Neural cell (in vitro differentiated cells): ENCODE measurements at regions not wholly inside any gene's neighbourhood (a gene's known extent, or its start where the extent isn't known, plus 50 kb on each side); places are given as distances from the start of the nearest gene placed in this dataset.

ENCODE experiments used
- H2AFZ ChIP-seq: fragments of 200-600, 300-800 bp; sonication (generic), shearing (Covaris generic); 2 replicates; pipeline ENCODE4 v1.6.0; 2014; ENCODE audit warnings: low read depth, mild to moderate bottlenecking, antibody characterized with exemption, low read length, moderate library complexity
- H3F3A ChIP-seq: fragments of 200-600 bp; shearing (Covaris generic); 2 replicates; pipeline ENCODE4 v1.6.1; 2016; ENCODE audit warnings: mild to moderate bottlenecking, moderate library complexity, mixed read lengths, antibody characterized with exemption, low read length; ENCODE audit not compliant: insufficient read depth, poor library complexity, severe bottlenecking
- H3K27ac ChIP-seq: fragments of 200-600, 300-800 bp; sonication (generic), shearing (Covaris generic); 2 replicates; pipeline ENCODE4 v1.5.1; 2014; ENCODE audit warnings: mild to moderate bottlenecking, low read length, moderate library complexity
- H3K27me3 ChIP-seq: fragments of 300-800, 200-600 bp; sonication (generic), shearing (Covaris generic); 2 replicates; pipeline ENCODE4 v1.6.0; 2014; ENCODE audit warnings: mild to moderate bottlenecking, low read depth, low read length, moderate library complexity; ENCODE audit not compliant: insufficient read depth
- H3K36me3 ChIP-seq: fragments of 300-800, 200-600 bp; sonication (generic), shearing (Covaris generic); 2 replicates; pipeline ENCODE4 v1.5.1; 2014; ENCODE audit warnings: mild to moderate bottlenecking, antibody characterized with exemption, low read length, moderate library complexity; ENCODE audit not compliant: insufficient read depth
- H3K4me2 ChIP-seq: fragments of 300-800, 200-600 bp; sonication (generic), shearing (Covaris generic); 2 replicates; pipeline ENCODE4 v1.6.0; 2014; ENCODE audit warnings: mild to moderate bottlenecking, low read length
- H3K4me3 ChIP-seq: fragments of 300-800, 200-600 bp; sonication (generic), shearing (Covaris generic); 2 replicates; pipeline ENCODE4 v1.5.1; 2014; ENCODE audit warnings: mild to moderate bottlenecking, low read length, moderate library complexity
- H3K79me2 ChIP-seq: fragments of 200-600 bp; shearing (Covaris generic); replicated peaks from 2 replicates; pipeline ENCODE4 v1.6.0; 2014; ENCODE audit warnings: mild to moderate bottlenecking, low read length, moderate library complexity; ENCODE audit not compliant: insufficient read depth
- H3K9ac ChIP-seq: fragments of 300-800, 200-600 bp; sonication (generic), shearing (Covaris generic); 2 replicates; pipeline ENCODE4 v1.6.1; 2016; ENCODE audit warnings: mild to moderate bottlenecking, low read length, mixed read lengths
- H3K9me2 ChIP-seq: fragments of 200-600 bp; shearing (Covaris generic); 2 replicates; pipeline ENCODE4 v1.6.1; 2016; ENCODE audit warnings: mild to moderate bottlenecking, low read length, mixed read lengths; ENCODE audit not compliant: insufficient read depth
- H3K9me3 ChIP-seq: fragments of 200-600, 300-800 bp; sonication (generic), shearing (Covaris generic); 2 replicates; pipeline ENCODE4 v1.6.1; 2016; ENCODE audit warnings: mild to moderate bottlenecking, mixed run types, low read length, moderate library complexity, mixed read lengths
- H4K20me1 ChIP-seq: fragments of 200-600 bp; shearing (Covaris generic); 2 replicates; pipeline ENCODE4 v1.6.1; 2016; ENCODE audit warnings: mild to moderate bottlenecking, mixed run types; ENCODE audit not compliant: insufficient read depth
- CTCF ChIP-seq: fragments of 450-650 bp; IDR thresholded peaks from 2 replicates; pipeline ENCODE4 v1.5.1; 2014; ENCODE audit warnings: antibody characterized with exemption, mild to moderate bottlenecking, moderate library complexity; ENCODE audit not compliant: poor library complexity, severe bottlenecking
- EP300 ChIP-seq: fragments of 450-650 bp; conservative IDR thresholded peaks from 2 replicates; pipeline ENCODE4 v1.6.1; 2014; ENCODE audit warnings: antibody characterized with exemption, mild to moderate bottlenecking, moderate library complexity; ENCODE audit not compliant: poor library complexity, severe bottlenecking
- EZH2 ChIP-seq: fragments of 200-600, 300-800 bp; shearing (Covaris generic), sonication (generic); IDR thresholded peaks from 2 replicates; pipeline ENCODE4 v1.6.1; 2014; ENCODE audit warnings: antibody characterized with exemption, low read length, borderline replicate concordance, mild to moderate bottlenecking; ENCODE audit not compliant: insufficient read depth, poor library complexity, severe bottlenecking
- MXI1 ChIP-seq: fragments of 450-650 bp; conservative IDR thresholded peaks from 2 replicates; pipeline ENCODE4 v1.6.1; 2014; ENCODE audit warnings: antibody characterized with exemption, mild to moderate bottlenecking; ENCODE audit not compliant: poor library complexity, severe bottlenecking
- POLR2AphosphoS5 ChIP-seq: IDR thresholded peaks from 2 replicates; pipeline ENCODE4 v1.6.1; 2012
- RAD21 ChIP-seq: fragments of 450-650 bp; conservative IDR thresholded peaks from 2 replicates; pipeline ENCODE4 v1.6.1; 2014; ENCODE audit warnings: antibody characterized with exemption, mild to moderate bottlenecking, moderate library complexity
- REST ChIP-seq: IDR thresholded peaks from 2 replicates; pipeline ENCODE4 v1.6.1; 2012; ENCODE audit warnings: borderline replicate concordance
- SMC3 ChIP-seq: fragments of 450-650 bp; conservative IDR thresholded peaks from 2 replicates; pipeline ENCODE4 v1.6.1; 2014; ENCODE audit warnings: antibody characterized with exemption, mild to moderate bottlenecking, moderate library complexity; ENCODE audit not compliant: poor library complexity
- TAF1 ChIP-seq: IDR thresholded peaks from 2 replicates; pipeline ENCODE4 v1.6.1; 2012; ENCODE audit warnings: low read depth

- H3K9ac ChIP-seq: no peak overlapping the region
- no peak overlapping the region for H2AFZ ChIP-seq
- H3K27ac ChIP-seq: no peak overlapping the region
- no peak overlapping the region for H3K4me3 ChIP-seq
- H3K79me2 ChIP-seq: no peaks in the 10 kb centered on the region
- H3K36me3 ChIP-seq: no peaks in the 10 kb centered on the region
- H3K4me2 ChIP-seq: no peak overlapping the region
- no peaks in the 10 kb centered on the region for H3K27me3 ChIP-seq
- H3F3A ChIP-seq: no peaks in the 10 kb centered on the region
- TF ChIP-seq TAF1 (no peak), SMC3 (no peak), MXI1 (no peak), RAD21 (no peak), EZH2 (no peak), POLR2AphosphoS5 (no peak)
- no peaks in the 10 kb centered on the region for H3K9me2 ChIP-seq
- no peaks in the 10 kb centered on the region for H4K20me1 ChIP-seq
- H3K9me3 ChIP-seq: peaks cover 5% of the 10 kb centered on the region
These were observed 649.3 kb downstream of the POM121L12 start for GRCh38 chr7:53684693-53685092.

- TF ChIP-seq TAF1 (no peak), RAD21 (no peak), POLR2AphosphoS5 (no peak), EZH2 (no peak), EP300 (no peak), SMC3 (no peak), CTCF (no peak), REST (no peak), MXI1 (no peak)
- Histone ChIP-seq H3K36me3 (no peaks in the 10 kb centered on the region), H3K9me3 (no peaks in the 10 kb centered on the region), H3K27ac (no peak overlapping the region), H4K20me1 (no peaks in the 10 kb centered on the region), H2AFZ (no peak overlapping the region), H3F3A (no peaks in the 10 kb centered on the region), H3K79me2 (no peaks in the 10 kb centered on the region), H3K9ac (no peak overlapping the region), H3K27me3 (no peaks in the 10 kb centered on the region), H3K4me2 (no peak overlapping the region), H3K9me2 (no peaks in the 10 kb centered on the region), H3K4me3 (no peak overlapping the region)
These were observed 655.0 kb downstream of the POM121L12 start for GRCh38 chr7:53690411-53690810.

- Histone ChIP-seq H3K4me3 (no peak overlapping the region), H3K27me3 (no peaks in the 10 kb centered on the region), H3K9me2 (no peaks in the 10 kb centered on the region), H3K79me2 (no peaks in the 10 kb centered on the region), H3K4me2 (no peak overlapping the region), H3K9ac (no peak overlapping the region), H3K9me3 (no peaks in the 10 kb centered on the region), H3K36me3 (no peaks in the 10 kb centered on the region), H4K20me1 (no peaks in the 10 kb centered on the region), H3K27ac (no peak overlapping the region), H2AFZ (no peak overlapping the region), H3F3A (no peaks in the 10 kb centered on the region)
- TF ChIP-seq REST (no peak), POLR2AphosphoS5 (no peak), EZH2 (no peak), MXI1 (no peak), SMC3 (no peak), EP300 (no peak), TAF1 (no peak), RAD21 (no peak), CTCF (no peak)
These were observed 662.5 kb downstream of the POM121L12 start for GRCh38 chr7:53697913-53698312.
